ENCODE measurements at regions not wholly inside any gene's neighbourhood (a gene's known extent, or its start where the extent isn't known, plus 50 kb on each side); places are given as distances from the start of the nearest gene placed in this dataset.
"Not testable (repeated sequence)": the region's sequence is repeated elsewhere in the genome, so short reads cannot be mapped to it uniquely, and the experiment has no call there.

DNA sequence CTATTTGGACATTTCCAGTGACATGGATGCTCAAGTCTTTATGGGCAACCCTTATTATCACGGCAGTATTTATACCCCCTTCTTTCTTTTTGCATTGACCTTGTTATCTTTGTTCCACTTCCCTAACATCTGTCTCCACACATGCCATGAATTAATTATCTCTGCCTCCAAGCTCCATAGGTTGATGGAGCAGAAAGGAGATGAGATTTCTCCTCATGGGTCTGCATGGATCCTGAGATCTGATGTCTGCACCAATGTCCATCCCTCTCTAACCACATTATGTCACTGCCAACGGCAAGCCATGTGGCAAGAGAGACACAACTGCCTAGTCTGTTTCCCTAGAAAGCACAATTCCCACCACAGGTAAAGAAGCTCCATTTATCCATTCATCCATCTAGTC is 416.8 kb upstream of the ASIC2 start:
- no peak for DNase-seq

DNA sequence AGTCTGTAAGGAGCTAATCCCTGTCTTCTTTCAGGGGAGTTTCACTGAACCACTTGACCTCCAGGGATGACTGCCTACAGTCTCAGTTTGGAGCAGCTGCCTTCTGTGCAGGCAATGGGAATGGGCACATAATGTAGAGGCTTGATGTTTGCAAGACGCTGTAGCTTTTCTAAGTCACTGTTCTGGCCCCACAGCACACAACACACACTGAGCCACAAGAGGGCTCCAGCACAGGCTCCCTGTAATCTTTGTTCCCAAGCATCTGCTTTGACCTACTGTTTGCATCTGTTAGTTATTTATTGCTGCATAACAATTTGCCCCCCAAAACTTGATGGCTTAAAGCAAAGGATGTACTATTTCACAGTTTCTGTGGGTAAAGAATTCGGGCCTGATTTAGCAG is 419.0 kb upstream of the ASIC2 start:
- DNase-seq = peak; percentile 54

DNA sequence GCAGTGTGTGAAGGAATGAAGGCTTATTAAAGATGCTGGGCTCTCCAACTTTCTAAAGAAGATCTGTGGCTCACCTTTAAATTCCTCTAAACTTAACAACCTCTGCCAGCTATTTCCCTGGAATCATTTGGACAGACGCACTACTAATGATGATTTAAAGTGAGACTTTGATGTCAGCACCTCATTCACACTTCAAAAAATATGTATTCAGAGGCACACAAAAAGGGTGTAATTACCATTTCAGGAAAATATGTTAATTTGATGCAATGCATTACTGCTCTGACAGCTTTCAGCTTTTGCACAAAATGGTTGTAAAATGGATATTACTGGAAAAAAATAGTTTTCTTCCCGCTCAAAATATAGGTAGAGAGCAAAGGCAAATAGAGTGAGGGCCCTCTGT is 423.9 kb upstream of the ASIC2 start:
- DNase-seq = no peak

DNA sequence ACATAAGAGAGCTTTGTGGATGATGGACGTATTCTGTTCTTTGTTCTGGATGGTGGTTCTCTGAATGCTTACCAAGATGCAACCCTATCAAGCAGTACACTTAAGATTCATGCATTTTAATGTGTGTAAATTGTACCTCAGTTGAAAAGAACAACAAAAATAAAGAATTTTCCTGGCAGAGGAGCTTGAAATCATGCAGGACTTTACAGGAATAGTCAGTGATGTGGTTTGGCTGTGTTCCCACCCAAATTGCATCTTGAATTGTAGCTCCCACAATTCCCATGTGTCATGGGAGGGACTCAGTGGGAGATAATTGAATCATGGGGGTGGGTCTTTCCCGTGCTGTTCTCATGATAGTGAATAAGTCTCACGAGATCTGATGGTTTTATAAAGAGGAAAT is 430.6 kb upstream of the ASIC2 start:
- not testable (repeated sequence) for DNase-seq

DNA sequence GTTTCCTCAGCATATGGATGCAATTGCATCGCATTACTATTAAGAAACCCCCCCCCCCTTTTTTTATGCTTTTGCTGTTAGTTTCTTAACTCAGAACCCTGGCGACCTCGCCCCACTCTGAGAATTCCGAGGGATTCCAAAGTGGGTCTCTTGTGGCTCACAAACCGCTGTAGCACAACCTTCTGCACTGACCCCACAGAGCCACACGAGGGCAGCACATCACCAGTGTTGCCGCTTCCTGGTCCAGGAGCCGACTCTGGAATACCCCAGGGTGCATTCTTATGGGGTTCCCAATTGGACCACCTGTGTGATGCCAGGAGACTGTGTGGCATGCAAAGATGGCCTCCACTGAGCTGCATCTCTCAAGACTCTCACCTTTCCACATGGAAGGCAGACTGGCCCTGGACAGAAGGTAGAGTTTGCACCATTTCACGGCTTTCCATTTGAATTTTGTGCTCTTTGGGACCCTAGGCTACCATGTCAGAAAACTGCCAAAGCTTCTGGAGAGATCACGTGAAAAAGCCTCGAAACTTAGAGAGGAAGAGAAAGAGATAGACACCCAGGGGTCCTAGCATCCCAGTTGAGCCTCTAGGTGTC is 432.7 kb upstream of the ASIC2 start:
- DNase-seq = peak; percentile 86

DNA sequence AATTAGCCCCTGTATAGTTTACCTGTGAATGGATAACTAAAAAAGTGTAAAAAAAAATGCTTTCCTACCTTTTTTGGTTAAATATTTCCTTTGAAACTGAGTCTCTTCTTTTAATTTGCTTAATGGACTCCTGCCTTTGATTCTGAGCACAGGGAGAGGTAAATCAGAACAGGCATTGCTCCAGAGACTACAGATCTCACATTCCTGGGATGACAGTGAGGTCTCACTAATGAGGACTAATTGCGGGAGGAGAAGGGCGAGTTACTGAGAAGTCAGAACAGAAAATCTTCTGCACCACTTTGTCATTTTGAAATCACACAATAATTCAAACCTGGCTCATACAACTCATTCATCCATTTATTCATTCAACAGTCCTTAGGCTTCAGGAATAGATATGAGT is 437.0 kb upstream of the ASIC2 start:
- peak; percentile 67 for DNase-seq

DNA sequence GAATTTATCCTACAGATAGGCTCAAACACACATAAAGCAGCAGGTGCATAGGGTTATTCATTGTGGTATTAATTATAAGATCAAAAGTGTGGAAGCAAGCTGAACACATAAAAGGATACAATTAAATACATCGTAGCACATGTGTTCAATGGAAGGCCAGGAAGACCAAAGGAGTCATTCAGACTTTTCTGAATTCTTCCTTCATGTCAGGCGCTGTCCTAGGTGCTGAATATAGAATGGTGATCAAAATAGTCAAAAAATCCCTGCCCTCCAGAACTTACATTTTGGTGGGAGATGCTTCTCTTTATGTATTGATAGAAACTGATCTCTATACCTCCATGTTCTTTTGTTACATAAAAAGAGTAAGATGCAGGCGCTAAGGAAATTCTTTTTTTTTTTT is 439.0 kb upstream of the ASIC2 start:
- peak; percentile 46 for DNase-seq

DNA sequence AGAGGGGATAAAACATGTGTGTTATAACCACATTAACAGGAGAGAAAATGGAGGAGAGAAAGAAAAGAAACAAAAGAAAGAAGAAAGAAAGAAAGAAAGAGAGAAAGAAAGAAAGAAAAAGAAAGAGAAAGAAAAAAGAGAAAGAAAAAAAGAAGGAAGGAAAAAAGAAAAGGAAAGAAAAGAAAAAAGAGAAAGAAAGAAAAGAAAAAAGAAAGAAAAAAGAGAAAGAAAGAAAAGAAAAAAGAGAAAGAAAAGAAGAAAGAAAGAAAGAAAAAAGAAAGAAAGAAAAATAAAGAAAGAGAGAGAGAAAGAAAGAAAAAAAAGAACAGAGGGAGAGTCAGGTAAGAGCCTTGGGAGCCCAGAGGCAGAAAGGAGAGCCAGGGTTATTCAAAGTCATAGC is 446.6 kb upstream of the ASIC2 start:
- no peak for DNase-seq

DNA sequence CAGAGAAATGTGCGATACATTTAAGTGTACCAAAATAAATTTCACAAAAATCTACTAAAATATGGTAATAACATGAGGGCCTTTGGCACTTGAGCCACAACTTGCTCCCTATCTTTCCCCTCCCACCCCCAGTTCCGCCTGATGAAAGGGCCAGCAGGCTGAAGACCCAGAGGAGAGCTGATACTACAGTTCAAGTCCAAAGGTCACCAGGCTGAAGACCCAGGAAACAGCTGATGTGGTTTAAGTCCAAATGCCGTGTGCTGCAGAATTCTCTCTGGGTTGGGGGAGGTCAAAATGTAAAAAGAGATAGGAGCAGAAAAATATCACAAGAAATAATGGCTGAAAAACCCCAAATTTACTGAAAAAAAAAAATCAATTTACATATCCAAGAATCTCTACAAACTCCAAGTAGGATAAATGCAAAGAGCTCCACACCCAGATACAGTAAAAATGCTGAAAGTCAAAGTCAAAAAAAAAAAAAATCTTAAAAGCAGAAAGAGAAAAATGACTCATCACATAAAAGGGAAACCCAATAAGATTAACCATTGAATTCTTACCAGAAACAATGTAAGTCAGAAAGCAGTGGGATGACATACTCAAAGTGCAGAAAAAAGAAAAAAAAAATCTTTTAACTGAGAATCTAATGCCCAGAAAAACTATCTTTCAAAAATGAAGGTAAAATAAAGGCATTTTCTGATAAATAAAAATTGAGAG is 452.1 kb upstream of the ASIC2 start:
- peak; percentile 19 for DNase-seq

DNA sequence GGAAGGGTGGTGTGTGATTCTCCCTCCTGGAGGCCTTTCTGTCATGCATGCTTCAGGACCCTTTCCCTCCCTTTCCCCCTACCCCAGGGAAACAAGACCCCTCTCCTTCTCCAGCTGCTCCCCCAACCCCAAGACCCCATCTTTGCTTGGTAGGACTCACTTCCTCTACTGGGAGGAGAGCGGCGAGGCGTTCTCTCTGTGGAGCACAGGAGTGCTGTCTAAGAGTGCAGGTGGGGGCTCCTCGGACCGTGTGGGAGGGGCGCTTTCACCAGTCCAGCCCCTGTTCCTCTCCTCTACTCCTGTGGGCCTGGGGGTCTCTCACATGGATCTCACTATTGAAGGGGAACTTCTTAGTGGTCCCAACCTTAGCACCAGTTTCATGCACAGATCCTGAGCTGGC is 456.1 kb upstream of the ASIC2 start:
- peak; percentile 57 for DNase-seq

DNA sequence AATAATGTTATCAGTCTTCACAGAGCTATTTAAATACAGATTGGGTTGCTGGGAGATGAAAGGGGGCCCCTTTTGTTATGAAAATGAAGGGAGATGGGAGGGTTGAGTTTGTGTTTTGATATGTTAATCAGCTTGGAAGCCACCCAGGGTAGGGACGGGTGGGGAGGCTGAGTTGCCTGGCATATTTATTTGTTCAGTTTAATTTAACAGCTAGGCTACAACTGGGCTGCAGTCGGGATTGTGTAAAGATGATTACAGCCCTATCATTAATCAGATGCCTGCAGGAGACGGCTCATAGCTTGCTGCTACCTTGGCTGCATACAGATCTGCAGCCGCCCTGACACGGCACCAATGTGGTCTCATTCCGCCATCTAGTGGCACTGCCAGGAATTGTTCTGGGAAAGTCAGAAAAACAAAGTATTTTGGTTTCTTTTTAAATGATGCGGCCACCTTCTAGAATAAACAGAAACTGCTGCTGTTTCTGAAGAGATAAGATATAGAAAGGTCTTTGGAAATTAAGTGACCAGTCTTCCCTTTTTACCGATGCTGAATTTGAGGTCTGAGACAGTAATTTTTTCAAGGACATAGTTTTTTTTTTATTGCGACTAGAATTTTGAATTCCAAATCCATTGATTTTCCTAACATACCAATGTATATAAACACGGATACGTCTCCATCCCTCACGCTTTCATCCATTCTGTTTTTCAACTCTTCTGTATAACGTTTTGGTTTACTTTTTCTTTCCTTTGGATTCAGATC is 458.0 kb upstream of the ASIC2 start:
- DNase-seq = peak; percentile 79

DNA sequence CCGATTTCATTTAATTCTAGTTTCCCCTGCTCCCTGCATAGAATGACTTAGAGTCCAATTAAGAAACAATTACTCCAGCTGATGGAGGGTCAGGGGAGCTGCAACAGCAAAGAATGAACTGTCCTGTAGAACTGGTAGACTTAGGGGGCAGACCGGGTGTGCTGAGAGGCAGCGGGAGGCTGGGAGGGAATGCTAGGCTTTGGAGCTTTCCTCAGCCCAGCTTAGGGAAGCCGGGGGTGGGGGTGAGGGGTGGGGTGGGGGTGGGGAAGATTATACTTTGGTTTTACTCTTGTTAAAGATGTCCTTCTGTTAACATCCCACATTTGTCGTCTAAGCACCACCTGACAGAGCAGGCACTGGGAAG is 458.6 kb upstream of the ASIC2 start:
- DNase-seq = peak; percentile 45

DNA sequence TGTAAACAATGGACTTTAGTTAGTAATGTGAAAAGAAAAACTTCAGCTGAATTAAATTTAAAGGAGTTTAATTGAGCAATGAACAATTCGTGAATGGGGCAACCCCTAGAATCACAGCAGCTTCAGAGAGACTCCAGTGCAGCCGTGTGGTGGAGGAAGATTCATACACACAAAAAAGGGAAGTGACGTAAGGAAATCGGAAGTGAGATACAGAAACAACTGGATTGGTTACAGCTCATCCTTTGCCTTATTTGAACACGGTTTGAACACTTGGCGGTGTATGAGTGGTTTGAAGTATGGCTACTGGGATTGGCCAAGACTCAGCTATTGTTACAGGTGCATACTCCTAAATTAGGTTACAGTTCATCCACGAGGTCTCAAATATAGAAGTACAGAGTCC is 460.4 kb upstream of the ASIC2 start:
- peak; percentile 20 for DNase-seq

DNA sequence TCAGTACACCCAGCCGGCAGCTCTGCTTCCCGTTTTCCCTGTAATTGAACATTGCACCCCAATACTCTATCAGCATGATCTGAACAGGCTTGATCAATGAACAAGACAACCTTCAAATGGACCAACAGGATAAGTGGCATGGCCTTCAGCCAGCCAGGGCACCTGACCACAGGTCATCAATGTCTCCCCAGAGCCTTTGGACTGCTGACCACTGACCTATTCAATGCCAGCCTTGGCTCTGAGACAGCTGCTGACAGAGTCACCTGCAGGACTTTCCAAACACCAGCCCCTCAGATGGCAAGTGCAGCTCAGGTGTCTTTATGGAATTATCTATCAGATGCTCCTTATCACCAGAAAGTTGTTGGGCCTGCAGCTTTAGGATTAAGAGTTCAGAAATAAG is 462.9 kb upstream of the ASIC2 start:
- peak; percentile 38 for DNase-seq

DNA sequence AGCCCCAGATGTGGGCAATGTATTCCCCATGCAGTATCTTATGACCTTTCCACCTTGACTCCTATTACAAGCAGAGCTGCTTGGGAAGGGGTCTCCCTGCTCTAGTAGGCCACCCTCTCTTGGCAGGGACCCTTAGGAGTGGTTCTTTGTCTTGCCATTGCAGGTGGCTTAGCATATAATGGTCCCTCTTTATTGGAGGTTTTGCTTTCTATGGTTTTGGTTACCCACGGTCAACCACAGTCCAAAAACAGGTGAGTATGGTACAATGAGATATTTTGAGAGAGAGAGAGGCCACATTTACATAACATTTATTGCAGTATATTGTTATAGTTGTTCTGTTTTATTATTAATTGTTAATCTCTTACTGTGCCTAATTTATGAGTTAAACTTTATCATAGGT is 472.8 kb upstream of the ASIC2 start:
- DNase-seq = peak; percentile 25

DNA sequence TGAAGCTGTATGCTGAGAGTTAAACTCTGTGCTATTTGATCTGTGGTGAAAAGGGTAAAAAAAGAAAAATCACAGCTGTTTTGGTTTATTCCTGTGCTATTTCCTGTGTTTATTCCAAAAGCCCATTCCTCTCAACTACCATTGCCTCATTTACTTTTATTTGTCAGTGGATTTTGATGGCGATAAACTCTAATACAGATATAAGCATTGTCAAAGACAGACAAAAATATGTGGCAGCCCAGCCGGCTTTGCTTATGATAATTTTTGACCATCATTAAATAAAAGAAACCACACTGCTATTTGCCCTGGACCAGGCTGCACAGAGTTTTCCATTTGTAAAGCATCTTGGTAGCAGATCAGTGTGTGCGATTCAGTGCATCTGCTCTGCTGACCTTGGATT is 473.6 kb upstream of the ASIC2 start:
- DNase-seq = peak; percentile 44

DNA sequence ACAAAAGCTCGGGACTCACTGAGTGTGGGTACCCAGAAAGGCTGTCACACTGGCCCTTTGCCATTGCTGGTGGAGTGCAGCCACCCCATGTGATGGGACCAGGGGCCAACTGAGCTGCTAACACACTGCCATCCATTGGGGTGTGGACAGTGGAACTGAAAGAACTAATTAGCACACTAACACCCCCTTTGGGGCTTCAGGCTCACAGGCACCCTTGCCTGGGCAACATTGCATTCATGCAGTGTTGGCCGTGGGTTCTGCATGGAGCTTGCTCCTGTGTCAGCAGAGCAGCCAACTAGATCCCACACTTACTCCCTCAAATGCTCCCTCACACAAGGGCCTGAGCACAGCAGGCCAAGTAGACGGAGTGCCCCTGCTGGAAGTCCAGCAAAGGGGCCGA is 476.0 kb upstream of the ASIC2 start:
- DNase-seq = peak; percentile 35

DNA sequence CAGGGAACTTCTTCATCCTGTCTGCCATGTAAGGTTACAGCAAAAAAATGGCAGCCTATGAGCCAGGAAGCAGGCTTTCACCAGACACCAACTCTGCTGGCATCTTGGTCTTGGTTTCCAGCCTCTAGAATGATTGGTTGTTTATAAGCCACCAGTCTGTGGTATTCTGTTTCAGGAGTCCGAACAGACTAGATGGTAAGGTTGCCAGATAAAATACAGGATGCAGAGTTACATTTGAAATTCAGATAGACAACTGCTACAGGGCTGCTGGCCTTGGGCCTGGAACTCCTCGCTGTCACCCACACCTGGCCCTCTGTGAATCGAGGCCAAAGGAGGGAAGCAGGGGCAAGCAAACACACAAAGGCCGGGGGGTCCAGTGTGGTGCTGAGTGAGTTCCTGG is 478.8 kb upstream of the CCL2 start:
- no peak for DNase-seq

DNA sequence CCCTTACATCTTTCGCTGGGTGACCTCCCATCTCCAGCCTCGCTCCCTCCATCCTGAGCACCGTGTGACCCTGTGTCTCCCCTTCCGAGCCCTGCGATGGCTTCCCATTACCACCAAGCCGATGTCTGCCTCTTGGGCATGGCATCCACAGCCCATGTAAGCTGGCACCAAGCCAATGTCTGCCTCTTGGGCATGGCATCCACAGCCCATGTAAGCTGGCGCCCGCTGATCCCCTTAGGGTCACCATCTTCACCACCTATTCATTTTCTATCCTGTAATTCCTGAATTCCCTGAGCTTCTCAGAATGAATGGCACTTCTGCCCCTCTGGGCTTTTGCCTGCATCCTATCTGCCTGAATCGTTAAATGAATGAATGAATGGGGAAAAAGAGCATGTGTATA is 478.2 kb upstream of the CCL2 start:
- no peak for DNase-seq

DNA sequence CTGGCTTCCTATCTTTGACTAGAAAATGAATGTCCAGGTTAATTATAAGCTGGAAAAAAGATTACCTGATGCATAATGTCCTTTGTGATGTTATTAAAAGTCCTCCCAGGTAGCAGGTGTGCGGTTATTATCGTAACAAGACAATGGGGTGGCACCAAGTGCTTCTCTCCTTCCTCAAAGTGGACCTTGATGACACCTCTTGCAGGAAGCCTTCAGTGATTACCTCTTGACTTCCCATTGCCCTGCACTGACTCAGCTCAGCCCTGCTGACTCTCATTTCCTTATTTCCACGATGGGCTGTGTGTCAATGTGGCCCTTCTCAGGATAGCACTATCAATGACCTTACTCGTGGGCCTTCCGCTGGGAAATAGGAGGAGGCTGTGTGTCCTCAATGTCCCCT is 477.4 kb upstream of the CCL2 start:
- no peak for DNase-seq

DNA sequence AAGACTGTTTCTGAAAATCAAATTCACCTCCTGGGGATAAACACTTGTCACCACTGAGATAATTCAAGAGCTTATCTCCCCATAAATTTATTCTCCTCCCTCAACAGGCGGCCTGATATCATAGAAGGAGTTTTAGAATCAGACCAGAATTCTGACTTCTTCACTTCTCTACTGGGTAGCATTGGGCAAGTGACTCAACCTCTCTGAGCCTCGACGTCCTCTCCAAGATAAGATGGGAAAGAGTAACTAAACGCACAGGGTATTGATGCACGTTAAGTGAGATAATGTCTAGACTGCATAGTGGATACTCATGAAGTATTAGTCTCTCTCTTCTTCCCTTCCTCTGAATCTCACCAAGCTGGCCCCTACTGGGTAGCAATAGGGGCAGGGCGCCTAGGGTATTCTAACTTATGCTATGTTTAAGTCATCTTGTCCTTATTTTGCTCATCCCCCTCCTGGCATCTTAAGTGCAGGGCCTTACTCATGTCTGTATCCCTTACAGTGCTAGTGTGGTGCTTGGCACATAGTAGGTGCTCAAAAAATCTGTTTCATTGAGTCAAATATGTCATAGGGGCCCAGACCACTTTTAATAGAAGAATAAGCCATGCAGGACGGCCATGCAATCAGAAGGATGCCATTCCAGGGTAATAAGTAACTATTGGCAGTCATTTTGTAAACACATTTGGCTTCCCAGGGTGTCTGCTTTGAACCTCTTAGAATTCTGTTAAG is 476.4 kb upstream of the CCL2 start:
- DNase-seq = no peak

DNA sequence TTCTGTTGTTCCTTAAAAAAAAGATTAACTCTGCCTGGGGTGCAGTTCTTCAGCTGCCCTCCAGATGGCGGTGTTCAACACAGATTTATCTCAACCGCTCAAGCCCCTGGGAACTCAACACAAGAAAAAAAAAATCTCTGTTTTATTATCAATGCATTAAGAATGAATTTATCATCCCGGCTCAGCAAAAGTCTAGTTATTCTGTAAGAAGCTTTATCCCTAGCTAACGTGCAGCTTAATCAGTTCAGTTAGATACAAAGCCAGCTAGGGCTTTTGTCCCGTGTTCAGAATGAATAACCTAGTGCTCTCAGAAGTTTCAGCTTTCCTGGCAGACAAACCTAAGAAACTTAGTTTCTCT is 475.9 kb upstream of the CCL2 start:
- peak; percentile 74 for DNase-seq

DNA sequence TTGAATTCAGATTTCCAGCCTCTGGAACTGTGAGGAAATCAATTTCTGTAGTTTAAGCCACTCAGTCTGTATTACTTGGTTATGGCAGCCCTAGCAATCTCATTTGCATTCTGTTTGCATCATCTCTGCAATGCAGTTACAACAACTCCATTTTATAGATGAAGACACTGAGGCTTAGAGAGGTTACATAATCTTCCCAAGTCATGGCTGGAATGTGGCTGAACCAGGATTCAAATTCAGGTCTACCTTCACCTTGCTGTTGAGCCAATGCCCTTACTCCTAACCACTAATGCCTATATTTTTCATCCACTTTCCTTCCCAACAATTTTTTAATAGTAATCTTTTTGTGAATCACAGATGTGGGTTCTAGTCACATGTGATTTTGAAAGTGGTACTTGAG is 469.8 kb upstream of the CCL2 start:
- no peak for DNase-seq

DNA sequence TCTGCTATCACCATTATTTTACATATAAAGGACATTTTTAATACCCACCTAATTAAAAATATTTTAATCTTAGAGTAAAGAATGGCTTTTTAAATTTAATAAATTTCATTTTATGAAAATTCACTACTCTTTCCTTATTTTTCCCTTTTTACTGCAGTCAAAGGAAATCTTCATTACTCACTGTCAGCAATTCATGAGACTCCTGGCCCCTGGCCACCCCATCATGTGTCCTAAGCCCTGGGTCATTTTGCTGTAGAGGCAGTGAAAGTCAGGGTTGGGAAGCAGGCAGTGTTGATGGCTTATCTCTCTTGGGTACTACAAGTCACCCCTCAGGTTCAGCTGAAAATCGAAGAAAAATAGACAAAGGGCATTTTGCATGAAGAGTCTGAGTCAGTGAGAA is 468.6 kb upstream of the CCL2 start:
- no peak for DNase-seq
